SU-DHL-6 (cell line): ENCODE measurements at regions not wholly inside any gene's neighbourhood (a gene's known extent, or its start where the extent isn't known, plus 50 kb on each side); places are given as distances from the start of the nearest gene placed in this dataset.

Experiments
- H2AFZ ChIP-seq: fragments of 200-600 bp; sonication (generic); 2 replicates; pipeline ENCODE4 v1.6.1; 2014; ENCODE audit warnings: low read depth, mild to moderate bottlenecking, moderate library complexity, mixed read lengths, antibody characterized with exemption, low read length; ENCODE audit not compliant: severe bottlenecking
- H3F3A ChIP-seq: fragments of 200-600 bp; shearing (Covaris generic); 2 replicates; pipeline ENCODE4 v1.6.0; 2016; ENCODE audit warnings: antibody characterized with exemption, mild to moderate bottlenecking; ENCODE audit not compliant: insufficient read depth
- H3K27ac ChIP-seq: fragments of 200-600 bp; sonication (generic); 2 replicates; pipeline ENCODE4 v1.5.1; 2016; ENCODE audit warnings: low read depth, mild to moderate bottlenecking, low read length, moderate library complexity, mixed read lengths
- H3K27me3 ChIP-seq: fragments of 200-600 bp; sonication (generic), shearing (Covaris generic); 2 replicates; pipeline ENCODE4 v1.6.0; 2014; ENCODE audit warnings: mild to moderate bottlenecking, low read length
- H3K36me3 ChIP-seq: fragments of 200-600 bp; sonication (generic); 2 replicates; pipeline ENCODE4 v1.6.1; 2014; ENCODE audit warnings: mild to moderate bottlenecking, low read length, mixed read lengths
- H3K4me2 ChIP-seq: fragments of 300-600, 200-600 bp; shearing (Covaris generic), sonication (generic); 2 replicates; pipeline ENCODE4 v1.6.0; 2014; ENCODE audit warnings: low read length, low read depth, mild to moderate bottlenecking; ENCODE audit not compliant: poor library complexity, severe bottlenecking
- H3K4me3 ChIP-seq: fragments of 200-600 bp; sonication (generic); 2 replicates; pipeline ENCODE4 v1.5.1; 2014; ENCODE audit warnings: antibody characterized with exemption, low read length, mild to moderate bottlenecking, mixed read lengths; ENCODE audit not compliant: insufficient read depth, poor library complexity, severe bottlenecking
- H3K79me2 ChIP-seq: fragments of 200-600 bp; sonication (generic); 2 replicates; pipeline ENCODE4 v1.6.1; 2014; ENCODE audit warnings: mild to moderate bottlenecking, low read length, moderate library complexity; ENCODE audit not compliant: insufficient read depth
- H3K9ac ChIP-seq: fragments of 200-600 bp; sonication (generic); 2 replicates; pipeline ENCODE4 v1.7.0; 2014; ENCODE audit warnings: mild to moderate bottlenecking, low read length
- H3K9me2 ChIP-seq: fragments of 200-600 bp; sonication (generic); replicated peaks from 2 replicates; pipeline ENCODE4 v1.6.1; 2014; ENCODE audit warnings: low read length; ENCODE audit not compliant: insufficient read depth
- H3K9me3 ChIP-seq: fragments of 200-600 bp; sonication (generic); 2 replicates; pipeline ENCODE4 v1.6.1; 2014; ENCODE audit warnings: low read length, mixed read lengths; ENCODE audit not compliant: insufficient read depth
- H4K20me1 ChIP-seq: fragments of 200-600 bp; sonication (generic); 2 replicates; pipeline ENCODE4 v1.6.1; 2014; ENCODE audit warnings: low read depth, mild to moderate bottlenecking, antibody characterized with exemption, low read length, moderate library complexity, mixed read lengths
- CTCF ChIP-seq: fragments of 200-600 bp; sonication (generic); IDR thresholded peaks from one replicate; pipeline ENCODE4 v1.5.1; 2017; ENCODE audit warnings: antibody characterized with exemption, mild to moderate bottlenecking, low read length, moderate library complexity; ENCODE audit not compliant: insufficient read depth, poor library complexity, severe bottlenecking
- EZH2phosphoT487 ChIP-seq: fragments of 200-600 bp; sonication (generic), shearing (Covaris generic); conservative IDR thresholded peaks from 2 replicates; pipeline ENCODE4 v1.6.1; 2018; ENCODE audit warnings: mild to moderate bottlenecking, antibody characterized with exemption, low read length, moderate library complexity, mixed read lengths

- TF ChIP-seq CTCF, result no peak
- no peak for TF ChIP-seq EZH2phosphoT487
- Histone ChIP-seq H3K9ac (no peak overlapping the region), H2AFZ (no peak overlapping the region), H3K27me3 (no peaks in the 10 kb centered on the region), H3F3A (no peaks in the 10 kb centered on the region), H3K9me2 (no peaks in the 10 kb centered on the region), H3K4me2 (no peak overlapping the region), H3K9me3 (no peaks in the 10 kb centered on the region), H3K27ac (no peak overlapping the region), H4K20me1 (no peaks in the 10 kb centered on the region), H3K79me2 (no peaks in the 10 kb centered on the region), H3K36me3 (no peaks in the 10 kb centered on the region), H3K4me3 (no peak overlapping the region)
These were observed 526.1 kb downstream of the BNC2 start for GRCh38 chr9:16344343-16344742.

- Histone ChIP-seq H3K4me3 (no peak overlapping the region), H3K36me3 (no peaks in the 10 kb centered on the region), H2AFZ (no peak overlapping the region), H3K27ac (no peak overlapping the region), H3K9me3 (no peaks in the 10 kb centered on the region), H3K9ac (no peak overlapping the region), H4K20me1 (no peaks in the 10 kb centered on the region), H3K9me2 (no peaks in the 10 kb centered on the region), H3K4me2 (no peak overlapping the region), H3F3A (no peaks in the 10 kb centered on the region), H3K79me2 (no peaks in the 10 kb centered on the region), H3K27me3 (no peaks in the 10 kb centered on the region)
- TF ChIP-seq CTCF (no peak), EZH2phosphoT487 (no peak)
These were observed 524.6 kb downstream of the BNC2 start for GRCh38 chr9:16345902-16346301.

DNA sequence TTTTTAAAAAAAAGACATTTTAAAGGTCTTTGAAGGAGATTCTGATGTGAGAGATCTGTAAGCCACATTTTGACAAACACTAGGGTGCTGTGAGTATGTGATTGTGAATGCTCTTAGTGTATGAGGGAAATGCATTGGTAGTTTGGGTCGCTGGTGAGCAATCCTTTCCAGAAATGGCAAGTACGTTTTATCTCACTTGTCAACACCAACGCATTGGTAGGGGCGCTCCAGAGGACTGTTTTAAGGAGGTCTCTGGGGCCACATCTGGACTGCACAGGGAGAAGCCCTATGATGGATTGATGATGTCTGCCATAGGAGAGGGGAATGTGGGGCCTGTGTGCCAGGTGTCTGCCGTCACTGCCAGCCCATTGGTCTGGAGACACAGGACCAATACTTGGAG lies 522.6 kb downstream of the BNC2 start:
- no peaks in the 10 kb centered on the region for H3K9me3 ChIP-seq
- H3K9ac ChIP-seq, result no peak overlapping the region
- H3K27ac ChIP-seq, result no peak overlapping the region
- no peaks in the 10 kb centered on the region for H3K79me2 ChIP-seq
- no peaks in the 10 kb centered on the region for H4K20me1 ChIP-seq
- H2AFZ ChIP-seq, result no peak overlapping the region
- H3K9me2 ChIP-seq, result no peaks in the 10 kb centered on the region
- H3F3A ChIP-seq, result no peaks in the 10 kb centered on the region
- H3K4me3 ChIP-seq, result no peak overlapping the region
- no peaks in the 10 kb centered on the region for H3K27me3 ChIP-seq
- H3K4me2 ChIP-seq, result no peak overlapping the region
- TF ChIP-seq CTCF (no peak), EZH2phosphoT487 (no peak)
- no peaks in the 10 kb centered on the region for H3K36me3 ChIP-seq

- no peaks in the 10 kb centered on the region for H3K36me3 ChIP-seq
- TF ChIP-seq CTCF (no peak), EZH2phosphoT487 (no peak)
- no peaks in the 10 kb centered on the region for H3K79me2 ChIP-seq
- no peak overlapping the region for H3K4me3 ChIP-seq
- H3K9me2 ChIP-seq, result no peaks in the 10 kb centered on the region
- H3K4me2 ChIP-seq, result no peak overlapping the region
- no peak overlapping the region for H2AFZ ChIP-seq
- H4K20me1 ChIP-seq, result no peaks in the 10 kb centered on the region
- no peak overlapping the region for H3K27ac ChIP-seq
- H3K9ac ChIP-seq, result no peak overlapping the region
- no peaks in the 10 kb centered on the region for H3K9me3 ChIP-seq
- no peaks in the 10 kb centered on the region for H3K27me3 ChIP-seq
- H3F3A ChIP-seq, result no peaks in the 10 kb centered on the region
These were observed 521.9 kb downstream of the BNC2 start for GRCh38 chr9:16348531-16348930.
